HepG2 (cell line): ENCODE measurements at regions not wholly inside any gene's neighbourhood (a gene's known extent, or its start where the extent isn't known, plus 50 kb on each side); places are given as distances from the start of the nearest gene placed in this dataset.

Experiments used
- ATAC-seq: fragments of 200-7000 bp; cut with Tn5 transposase; 3 replicates; pipeline ENCODE4 v1.9.1; 2020; ENCODE audit warnings: mild to moderate bottlenecking, moderate library complexity
- BruUV-seq: library from RNA; stranded (reverse); fragments of 400-500 nt; replicated peaks from 2 replicates; lab custom pipeline; 2021; lab: Mats Ljungman, UMichigan
- CTCF ChIA-PET: fragments of 300-600 bp; formaldehyde crosslinking; extraction: SDS; loops from one replicate; lab custom pipeline; 2021; ENCODE audit warnings: low total read pairs, inconsistent platforms, low intra/inter-chr PET ratio; lab: Yijun Ruan, JAX
- POLR2A ChIA-PET: fragments of 350-600 bp; sonication (Branson Sonifier 250); formaldehyde crosslinking; loops from one replicate; lab custom pipeline; 2020; ENCODE audit warnings: antibody characterized with exemption, inconsistent platforms; lab: Yijun Ruan, JAX
- DNase-seq: peaks from one replicate; pipeline ENCODE4 v3.0.0-alpha.2; 2015; ENCODE audit warnings: low spot score
- FAIRE-seq: peaks from 3 replicates; lab custom pipeline; 2011; peaks lifted over from hg19 to GRCh38; lab: Jason Lieb, UNC
- H2AFZ ChIP-seq: one replicate; pipeline ENCODE4 v1.6.1; 2011; ENCODE audit warnings: low read length, inconsistent platforms
- H3K27ac ChIP-seq: fragments of 300-600 bp; 3 replicates; pipeline ENCODE4 v1.8.0; 2011; ENCODE audit warnings: mixed run types, mild to moderate bottlenecking, mixed read lengths, low read length, inconsistent platforms; ENCODE audit not compliant: insufficient read depth; ENCODE audit errors: extremely low read length
- H3K27me3 ChIP-seq, 2 experiments: fragments of 200-600 bp in 1 of 2; 2 replicates in 1 of 2; 3 replicates in 1 of 2; pipeline versions ENCODE4 v1.6.0 to v1.8.0; 2011; ENCODE audit warnings: low read length in 2 of 2, mild to moderate bottlenecking in 2 of 2, moderate library complexity in 2 of 2, inconsistent platforms in 1 of 2; ENCODE audit not compliant: insufficient read depth in 2 of 2, control insufficient read depth in 1 of 2
- H3K36me3 ChIP-seq, 2 experiments: fragments of 200-600 bp in 1 of 2; replicated peaks in 1 of 2; 2 replicates in 1 of 2; 3 replicates in 1 of 2; pipeline versions ENCODE4 v1.5.1 to v1.8.0; 2011; ENCODE audit warnings: low read length in 2 of 2, inconsistent platforms in 1 of 2; ENCODE audit not compliant: insufficient read depth in 2 of 2, control insufficient read depth in 1 of 2
- H3K4me1 ChIP-seq: 2 replicates; pipeline ENCODE4 v1.5.1; 2012; ENCODE audit warnings: low read length, inconsistent platforms; ENCODE audit not compliant: insufficient read depth
- H3K4me2 ChIP-seq: 2 replicates; pipeline ENCODE4 v1.6.0; 2011; ENCODE audit warnings: low read depth, low read length, inconsistent platforms
- H3K4me3 ChIP-seq, 3 experiments: fragments of 200-600 bp in 1 of 3; sonication (generic), shearing (Covaris generic) in 1 of 3; replicated peaks in 1 of 3; 2 replicates each; pipeline ENCODE4 v1.5.1; 2011 to 2016; ENCODE audit warnings: low read length in 3 of 3, inconsistent platforms in 2 of 3, low read depth in 2 of 3, mild to moderate bottlenecking in 2 of 3, control low read depth in 1 of 3, mixed read lengths in 1 of 3; ENCODE audit not compliant: insufficient read depth in 1 of 3
- H3K79me2 ChIP-seq: one replicate; pipeline ENCODE4 v1.6.1; 2011; ENCODE audit warnings: low read length, inconsistent platforms; ENCODE audit not compliant: insufficient read depth
- H3K9ac ChIP-seq: 2 replicates; pipeline ENCODE4 v1.6.0; 2011; ENCODE audit warnings: mild to moderate bottlenecking, low read depth, low read length, inconsistent platforms; ENCODE audit not compliant: insufficient read depth
- H3K9me3 ChIP-seq: 2 replicates; pipeline ENCODE4 v1.5.1; 2012; ENCODE audit warnings: mild to moderate bottlenecking, low read length
- H4K20me1 ChIP-seq: 2 replicates; pipeline ENCODE4 v1.6.0; 2011; ENCODE audit warnings: inconsistent platforms, mild to moderate bottlenecking, low read length, moderate library complexity; ENCODE audit not compliant: insufficient read depth
- CBX1 ChIP-seq: IDR thresholded peaks from one replicate; pipeline ENCODE4 v1.6.1; 2016; ENCODE audit warnings: antibody characterized with exemption, low read depth
- FOSL2 ChIP-seq: sonication (generic); formaldehyde crosslinking; IDR thresholded peaks from 2 replicates; pipeline ENCODE4 v1.4.0; 2020; ENCODE audit warnings: missing genetic modification reagents
- MTA1 ChIP-seq: sonication (generic); formaldehyde crosslinking; IDR thresholded peaks from 2 replicates; pipeline ENCODE4 v1.4.0; 2020; ENCODE audit warnings: missing genetic modification reagents, mild to moderate bottlenecking, borderline replicate concordance
- NCOA5 ChIP-seq: sonication (generic); formaldehyde crosslinking; IDR thresholded peaks from 2 replicates; pipeline ENCODE4 v1.4.0; 2020; ENCODE audit warnings: missing genetic modification reagents
- REPIN1 ChIP-seq: sonication (generic); formaldehyde crosslinking; IDR thresholded peaks from 2 replicates; pipeline ENCODE4 v1.8.0; 2022; ENCODE audit warnings: missing genetic modification reagents, low read depth, mild to moderate bottlenecking, borderline replicate concordance
- SMAD9 ChIP-seq: sonication (generic); formaldehyde crosslinking; IDR thresholded peaks from 2 replicates; pipeline ENCODE4 v1.5.1; 2020; ENCODE audit warnings: mild to moderate bottlenecking, missing genetic modification reagents
- SNAPC2 ChIP-seq: sonication (generic); formaldehyde crosslinking; IDR thresholded peaks from 2 replicates; pipeline ENCODE4 v1.8.1; 2022; ENCODE audit warnings: mild to moderate bottlenecking, missing genetic modification reagents
- SUZ12 ChIP-seq: fragments of 150-350 bp; IDR thresholded peaks from 2 replicates; pipeline ENCODE4 v1.6.1; 2014; ENCODE audit warnings: low read depth, low read length
- TRIM24 ChIP-seq: sonication (generic); formaldehyde crosslinking; IDR thresholded peaks from 2 replicates; pipeline ENCODE4 v1.8.0; 2022; ENCODE audit warnings: mild to moderate bottlenecking, missing genetic modification reagents
- ZBTB42 ChIP-seq: sonication (generic); formaldehyde crosslinking; IDR thresholded peaks from 2 replicates; pipeline ENCODE4 v1.5.0; 2020; ENCODE audit warnings: mild to moderate bottlenecking, missing genetic modification reagents
- ZNF230 ChIP-seq: sonication (generic); formaldehyde crosslinking; IDR thresholded peaks from 2 replicates; pipeline ENCODE4 v1.4.0; 2020; ENCODE audit warnings: mild to moderate bottlenecking, missing genetic modification reagents
- ZNF747 ChIP-seq: sonication (generic); formaldehyde crosslinking; IDR thresholded peaks from 2 replicates; pipeline ENCODE4 v1.8.1; 2023; ENCODE audit warnings: missing genetic modification reagents, mild to moderate bottlenecking, borderline replicate concordance
- ZNF776 ChIP-seq: sonication (generic); formaldehyde crosslinking; IDR thresholded peaks from 2 replicates; pipeline ENCODE4 v1.4.0; 2020; ENCODE audit warnings: mild to moderate bottlenecking, missing genetic modification reagents
- ZNF780A ChIP-seq: sonication (generic); formaldehyde crosslinking; IDR thresholded peaks from 2 replicates; pipeline ENCODE4 v1.8.0; 2022; ENCODE audit warnings: mild to moderate bottlenecking, missing genetic modification reagents, moderate library complexity
- WGBS: methylation state at CpG from one replicate; pipeline ENCODE4 v1.1.6; 2017; ENCODE audit warnings: low lambda C conversion rate; 5-methylcytosine and 5-hydroxymethylcytosine counted together
- in situ Hi-C: cut with HindIII; loops from 2 replicates; pipeline ENCODE4 v1.10.0; 2017; ENCODE audit warnings: low pct_unique_long_range_greater_than_20kb; ENCODE audit not compliant: extremely low pct_ligation_motif_present
- intact Hi-C: fragments of 100-400 bp; cut with micrococcal nuclease; formaldehyde crosslinking; loops from one replicate; pipeline ENCODE4 v1.10.0; 2022; ENCODE audit not compliant: unreplicated experiment
- TF ChIP-seq, protein P1 (sequence below): sonication (generic); formaldehyde crosslinking; IDR thresholded peaks from 2 replicates; pipeline ENCODE4 v1.4.0; 2020; ENCODE audit warnings: mild to moderate bottlenecking, missing genetic modification reagents

DNA sequence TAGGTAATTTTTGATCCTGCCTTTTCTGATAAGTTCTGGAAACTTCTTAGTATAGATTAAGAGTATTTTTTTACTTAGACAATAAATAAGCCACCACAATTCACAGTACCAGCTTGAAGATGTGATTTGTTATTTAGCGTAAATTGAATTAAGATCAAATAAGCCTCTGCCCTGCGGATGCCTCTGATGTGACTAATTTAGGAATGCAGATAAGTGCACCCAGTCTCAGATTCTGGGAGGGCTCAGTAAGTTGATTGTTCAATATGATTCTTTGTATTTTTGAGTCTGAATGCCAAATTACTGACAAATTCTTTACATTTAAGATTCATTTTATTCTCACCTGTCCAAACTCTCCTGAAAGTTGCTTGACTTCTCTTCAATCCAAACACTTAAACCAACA is 147.5 kb downstream of the THBS2 start:
- 67% methylated on average over 2 of the region's 2 CpGs for WGBS
- TF ChIP-seq FOSL2 (CRISPR knock-in tag) (no peak), ZNF747 (CRISPR knock-in tag) (no peak), ZNF776 (CRISPR knock-in tag) (no peak), CBX1 (no peak), REPIN1 (CRISPR knock-in tag) (no peak), MTA1 (no peak), ZBTB42 (CRISPR knock-in tag) (no peak), ZNF780A (CRISPR knock-in tag) (no peak), TRIM24 (CRISPR knock-in tag) (no peak), ZNF230 (CRISPR knock-in tag) (no peak), NCOA5 (no peak), SUZ12 (no peak), SMAD9 (CRISPR knock-in tag) (no peak), SNAPC2 (no peak)
- TF ChIP-seq, protein P1, sequence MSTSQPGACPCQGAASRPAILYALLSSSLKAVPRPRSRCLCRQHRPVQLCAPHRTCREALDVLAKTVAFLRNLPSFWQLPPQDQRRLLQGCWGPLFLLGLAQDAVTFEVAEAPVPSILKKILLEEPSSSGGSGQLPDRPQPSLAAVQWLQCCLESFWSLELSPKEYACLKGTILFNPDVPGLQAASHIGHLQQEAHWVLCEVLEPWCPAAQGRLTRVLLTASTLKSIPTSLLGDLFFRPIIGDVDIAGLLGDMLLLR (CRISPR knock-in tag): no peak
- Histone ChIP-seq H3K9me3 (no peaks in the 10 kb centered on the region), H3K9ac (no peak overlapping the region), H3K36me3 (no peaks in the 10 kb centered on the region), H4K20me1 (no peaks in the 10 kb centered on the region), H3K27ac (no peak overlapping the region), H3K79me2 (no peaks in the 10 kb centered on the region), H3K4me2 (no peak overlapping the region), H2AFZ (no peak overlapping the region), H3K4me3 (no peak overlapping the region), H3K4me1 (no peaks in the 10 kb centered on the region), H3K27me3 (peaks cover 0 to under 1% of the 10 kb centered on the region in 2 experiments; a peak in 1 of 5 replicates)
- intact Hi-C loops: no loop called here
- DNase-seq: no peak
- ChIA-PET CTCF (no interaction called here), POLR2A (no interaction called here)
- no TSS peak for BruUV-seq
- in situ Hi-C loops: no loop called here
- ATAC-seq: no peak
- no peak for FAIRE-seq
